H9 (cell line): ENCODE measurements at regions not wholly inside any gene's neighbourhood (a gene's known extent, or its start where the extent isn't known, plus 50 kb on each side); places are given as distances from the start of the nearest gene placed in this dataset.

ENCODE experiments used
- DNase-seq: peaks from one replicate; pipeline ENCODE4 v3.0.0-alpha.2; 2017
- H2AFZ ChIP-seq: one replicate; pipeline ENCODE4 v1.6.1; 2013; ENCODE audit warnings: mild to moderate bottlenecking, low read length, control low read depth, moderate library complexity
- H2AK5ac ChIP-seq: 2 replicates; pipeline ENCODE4 v1.6.1; 2013; ENCODE audit warnings: low read length, control low read depth, mixed read lengths; ENCODE audit not compliant: insufficient read length
- H2BK120ac ChIP-seq: one replicate; pipeline ENCODE4 v1.6.1; 2013; ENCODE audit warnings: low read depth, mild to moderate bottlenecking, low read length, control low read depth, inconsistent platforms; ENCODE audit not compliant: poor library complexity, severe bottlenecking
- H2BK12ac ChIP-seq: 2 replicates; pipeline ENCODE4 v1.6.1; 2013; ENCODE audit warnings: low read length, control low read depth, mixed read lengths, low read depth; ENCODE audit not compliant: insufficient read length
- H2BK15ac ChIP-seq: 2 replicates; pipeline ENCODE4 v1.6.1; 2013; ENCODE audit warnings: low read depth, low read length, control low read depth
- H2BK20ac ChIP-seq: one replicate; pipeline ENCODE4 v1.6.1; 2013; ENCODE audit warnings: low read depth, mild to moderate bottlenecking, low read length, control low read depth, inconsistent platforms; ENCODE audit not compliant: poor library complexity, severe bottlenecking
- H2BK5ac ChIP-seq: 2 replicates; pipeline ENCODE4 v1.6.1; 2013; ENCODE audit warnings: low read length, control low read depth, mixed read lengths; ENCODE audit not compliant: insufficient read length
- H3K14ac ChIP-seq: 2 replicates; pipeline ENCODE4 v1.6.1; 2013; ENCODE audit warnings: low read length, control low read depth; ENCODE audit not compliant: insufficient read depth
- H3K18ac ChIP-seq: 2 replicates; pipeline ENCODE4 v1.6.1; 2013; ENCODE audit warnings: low read depth, mild to moderate bottlenecking, mixed read lengths, low read length, control low read depth; ENCODE audit not compliant: insufficient read length
- H3K23ac ChIP-seq: 2 replicates; pipeline ENCODE4 v1.6.1; 2013; ENCODE audit warnings: low read length, control low read depth, mixed read lengths, low read depth; ENCODE audit not compliant: insufficient read length
- H3K23me2 ChIP-seq: 2 replicates; pipeline ENCODE4 v1.6.1; 2013; ENCODE audit warnings: low read depth, mild to moderate bottlenecking, mixed read lengths, low read length, control low read depth; ENCODE audit not compliant: insufficient read length, poor library complexity, severe bottlenecking
- H3K27ac ChIP-seq: 2 replicates; pipeline ENCODE4 v1.5.1; 2013; ENCODE audit warnings: low read length, control low read depth, mixed read lengths, low read depth; ENCODE audit not compliant: insufficient read length
- H3K27me3 ChIP-seq: 2 replicates; pipeline ENCODE4 v1.6.1; 2013; ENCODE audit warnings: low read length, control low read depth, inconsistent platforms; ENCODE audit not compliant: insufficient read depth
- H3K4ac ChIP-seq: 2 replicates; pipeline ENCODE4 v1.6.1; 2013; ENCODE audit warnings: low read depth, mild to moderate bottlenecking, control low read depth, inconsistent platforms, low read length, moderate library complexity
- H3K4me1 ChIP-seq: 2 replicates; pipeline ENCODE4 v1.6.1; 2013; ENCODE audit warnings: low read length, control low read depth, inconsistent platforms; ENCODE audit not compliant: insufficient read depth
- H3K4me2 ChIP-seq: 2 replicates; pipeline ENCODE4 v1.6.1; 2013; ENCODE audit warnings: low read length, control low read depth, mixed read lengths; ENCODE audit not compliant: insufficient read length, insufficient read depth
- H3K56ac ChIP-seq: 2 replicates; pipeline ENCODE4 v1.6.1; 2013; ENCODE audit warnings: low read depth, mild to moderate bottlenecking, mixed read lengths, low read length, control low read depth; ENCODE audit not compliant: insufficient read length
- H3K79me1 ChIP-seq: 2 replicates; pipeline ENCODE4 v1.6.1; 2013; ENCODE audit warnings: low read depth, mild to moderate bottlenecking, moderate library complexity, low read length, control low read depth, inconsistent platforms; ENCODE audit not compliant: insufficient read depth, poor library complexity, severe bottlenecking
- H3K79me2 ChIP-seq: 2 replicates; pipeline ENCODE4 v1.6.1; 2013; ENCODE audit warnings: low read length, control low read depth, inconsistent platforms; ENCODE audit not compliant: insufficient read depth
- H3K9ac ChIP-seq: 2 replicates; pipeline ENCODE4 v1.6.1; 2013; ENCODE audit warnings: low read length, control low read depth, mixed read lengths; ENCODE audit not compliant: insufficient read length; ENCODE audit errors: extremely low read depth
- H3K9me3 ChIP-seq: one replicate; pipeline ENCODE4 v1.6.1; 2013; ENCODE audit warnings: low read depth, low read length, inconsistent platforms; ENCODE audit not compliant: control insufficient read depth
- H3T11ph ChIP-seq: one replicate; pipeline ENCODE4 v1.6.1; 2013; ENCODE audit warnings: mild to moderate bottlenecking, low read length, control low read depth, inconsistent platforms
- H4K20me1 ChIP-seq: one replicate; pipeline ENCODE4 v1.6.1; 2013; ENCODE audit not compliant: control insufficient read depth, insufficient read length, insufficient read depth
- H4K5ac ChIP-seq: 2 replicates; pipeline ENCODE4 v1.6.1; 2013; ENCODE audit warnings: low read depth, mild to moderate bottlenecking, mixed read lengths, low read length, control low read depth; ENCODE audit not compliant: insufficient read length
- H4K8ac ChIP-seq: replicated peaks from 2 replicates; pipeline ENCODE4 v1.6.1; 2013; ENCODE audit warnings: low read length, control low read depth, mixed read lengths, low read depth; ENCODE audit not compliant: insufficient read length
- H4K91ac ChIP-seq: 2 replicates; pipeline ENCODE4 v1.6.1; 2013; ENCODE audit warnings: low read depth, mild to moderate bottlenecking, moderate library complexity, mixed read lengths, low read length, control low read depth; ENCODE audit not compliant: insufficient read length
- H3K27ac Mint-ChIP-seq, 3 experiments: 2 replicates in 2 of 3; 3 replicates in 1 of 3; pipeline ENCODE4 v1.8.0; 2020 to 2021; ENCODE audit warnings: mixed read lengths in 3 of 3, mild to moderate bottlenecking in 1 of 3, moderate library complexity in 1 of 3
- H3K27me3 Mint-ChIP-seq: 2 replicates; pipeline ENCODE4 v1.8.0; 2021; ENCODE audit warnings: low read depth, mild to moderate bottlenecking, moderate library complexity, mixed read lengths
- H3K36me3 Mint-ChIP-seq, 3 experiments: 2 replicates in 2 of 3; 3 replicates in 1 of 3; pipeline ENCODE4 v1.8.0; 2020 to 2021; ENCODE audit warnings: low read depth in 3 of 3, mixed read lengths in 3 of 3; ENCODE audit not compliant: insufficient read depth in 1 of 3
- H3K4me1 Mint-ChIP-seq, 2 experiments: 2 replicates each; pipeline ENCODE4 v1.8.0; 2020; ENCODE audit warnings: mixed read lengths in 2 of 2
- H3K4me3 Mint-ChIP-seq, 2 experiments: 2 replicates in 1 of 2; 3 replicates in 1 of 2; pipeline ENCODE4 v1.8.0; 2020 to 2021; ENCODE audit warnings: mild to moderate bottlenecking in 2 of 2, mixed read lengths in 2 of 2, moderate library complexity in 1 of 2
- H3K9me3 Mint-ChIP-seq, 2 experiments: 2 replicates in 1 of 2; 3 replicates in 1 of 2; pipeline ENCODE4 v1.8.0; 2020; ENCODE audit warnings: mild to moderate bottlenecking in 2 of 2, mixed read lengths in 2 of 2, moderate library complexity in 1 of 2
- CTCF ChIP-seq: fragments of 200-600 bp; sonication (generic); conservative IDR thresholded peaks from 3 replicates; pipeline ENCODE4 v1.8.0; 2021; ENCODE audit warnings: antibody characterized with exemption, mild to moderate bottlenecking
- WGBS: extraction: QIAGEN DNeasy Blood & Tissue Kit; methylation state at CpG from one replicate; pipeline ENCODE4 v1.1.7; 2013; ENCODE audit warnings: missing lambda C conversion rate, low lambda C conversion rate, mixed read lengths; ENCODE audit not compliant: insufficient read length; ENCODE audit errors: extremely low coverage; 5-methylcytosine and 5-hydroxymethylcytosine counted together

- TF ChIP-seq CTCF = no peak
- WGBS = no CpG with 5 or more reads among the region's 1 CpG
Measured at GRCh38 chr6:40909811-40910210, 129.2 kb downstream of the UNC5CL start.

More at GRCh38 chr6:40909811-40910210, 129.2 kb downstream of the UNC5CL start:
- H2BK15ac ChIP-seq = no peak overlapping the region
- Mint-ChIP-seq H3K4me3 (no peak overlapping the region), H3K27me3 (peaks cover 2% of the 10 kb centered on the region; the same call in 1 of the 2 replicates), H3K36me3 (no peaks in the 10 kb centered on the region), H3K27ac (no peak overlapping the region), H3K4me1 (no peaks in the 10 kb centered on the region; a peak in 1 of 4 replicates), H3K9me3 (no peaks in the 10 kb centered on the region)
- no peaks in the 10 kb centered on the region for H3K79me1 ChIP-seq
- no peak overlapping the region for H2BK12ac ChIP-seq
- DNase-seq = no peak
- H4K5ac ChIP-seq = no peak overlapping the region
- no peak overlapping the region for H2AFZ ChIP-seq
- H3K9me3 ChIP-seq = no peaks in the 10 kb centered on the region
- H4K8ac ChIP-seq = no peak overlapping the region
- H3K9ac ChIP-seq = no peak overlapping the region
- H3K79me2 ChIP-seq = no peaks in the 10 kb centered on the region
- H3K4ac ChIP-seq = no peak overlapping the region
- H3K27me3 ChIP-seq = no peaks in the 10 kb centered on the region
- no peak overlapping the region for H2BK5ac ChIP-seq
- no peak overlapping the region for H3K4me2 ChIP-seq
- no peak overlapping the region for H4K91ac ChIP-seq
- H4K20me1 ChIP-seq = no peaks in the 10 kb centered on the region
- H3K56ac ChIP-seq = no peak overlapping the region
- H3K4me1 ChIP-seq = no peaks in the 10 kb centered on the region
- H2AK5ac ChIP-seq = no peak overlapping the region
- H3K14ac ChIP-seq = no peak overlapping the region
- H2BK20ac ChIP-seq = no peak overlapping the region
- H3T11ph ChIP-seq = no peak overlapping the region
- no peak overlapping the region for H3K18ac ChIP-seq
- no peaks in the 10 kb centered on the region for H3K23me2 ChIP-seq
- no peak overlapping the region for H2BK120ac ChIP-seq
- no peak overlapping the region for H3K27ac ChIP-seq
- H3K23ac ChIP-seq = no peak overlapping the region
